ENCODE measurements at regions not wholly inside any gene's neighbourhood (a gene's known extent, or its start where the extent isn't known, plus 50 kb on each side); places are given as distances from the start of the nearest gene placed in this dataset.

DNA sequence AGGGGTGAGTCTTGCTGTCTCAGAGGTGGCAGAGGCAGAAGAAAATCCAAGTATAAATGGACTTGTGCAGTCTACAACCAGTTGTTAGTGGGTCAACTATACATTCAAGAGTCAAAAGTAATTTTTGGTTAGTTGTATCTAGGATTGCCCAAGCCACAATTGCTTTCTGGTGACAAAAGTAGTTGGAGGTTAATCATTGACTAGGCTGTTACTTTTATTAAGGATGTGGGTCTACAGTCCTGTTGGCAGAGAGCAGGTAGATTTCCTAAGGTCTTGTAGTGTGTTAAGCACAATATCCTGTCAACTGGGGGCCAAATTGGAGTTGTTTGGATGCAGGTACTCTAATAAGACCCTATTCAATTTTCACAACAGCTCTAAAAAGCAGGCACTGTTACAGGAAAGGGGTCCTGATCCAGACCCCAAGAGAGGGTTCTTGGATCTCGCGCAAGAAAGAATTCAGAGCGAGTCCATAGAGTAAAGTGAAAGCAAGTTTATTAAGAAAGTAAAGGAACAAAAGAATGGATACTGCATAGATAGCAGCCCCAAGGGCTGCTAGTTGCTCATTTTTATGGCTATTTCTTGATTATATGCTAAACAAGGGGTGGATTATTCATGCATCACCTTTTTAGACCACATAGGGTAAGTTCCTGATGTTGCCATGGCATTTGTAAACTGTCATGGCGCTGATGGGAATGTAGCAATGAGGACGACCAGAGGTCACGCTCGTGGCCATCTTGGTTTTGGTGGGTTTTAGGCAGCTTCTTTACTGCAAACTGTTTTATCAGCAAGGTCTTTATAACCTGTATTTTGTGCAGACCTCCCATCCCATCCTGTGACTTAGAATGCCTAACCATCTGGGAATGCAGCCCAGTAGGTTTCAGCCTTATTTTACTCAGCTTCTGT lies 232.6 kb upstream of the SRRM4 start:
- DNase-seq (ENCODE audit: low spot score) (no peak), ATAC-seq (no peak)
- CTCF ChIA-PET, result no interaction called here
- POLR2A ChIA-PET, result no interaction called here
- peaks cover 21% of the 10 kb centered on the region for H3K4me1 Mint-ChIP-seq
- TF ChIP-seq ZNF263 (CRISPR knock-in tag; IDR thresholded peaks at IDR 0.05; ENCODE audit: low read depth) (no peak), SMAD4 (CRISPR knock-in tag; IDR thresholded peaks at IDR 0.05) (no peak), RELA (CRISPR knock-in tag; IDR thresholded peaks at IDR 0.05; ENCODE audit: borderline replicate concordance) (no peak), PRRX2 (CRISPR knock-in tag; IDR thresholded peaks at IDR 0.05) (no peak), ARID4B (CRISPR knock-in tag; IDR thresholded peaks at IDR 0.05; ENCODE audit: borderline replicate concordance) (no peak), MXD4 (CRISPR knock-in tag; IDR thresholded peaks at IDR 0.05; ENCODE audit: borderline replicate concordance) (no peak), ESRRA (CRISPR knock-in tag; IDR thresholded peaks at IDR 0.05; ENCODE audit: borderline replicate concordance) (no peak), ZNF423 (CRISPR knock-in tag; IDR thresholded peaks at IDR 0.05) (no peak), ATF1 (CRISPR knock-in tag; IDR thresholded peaks at IDR 0.05) (no peak)
- TF ChIP-seq, protein P1, sequence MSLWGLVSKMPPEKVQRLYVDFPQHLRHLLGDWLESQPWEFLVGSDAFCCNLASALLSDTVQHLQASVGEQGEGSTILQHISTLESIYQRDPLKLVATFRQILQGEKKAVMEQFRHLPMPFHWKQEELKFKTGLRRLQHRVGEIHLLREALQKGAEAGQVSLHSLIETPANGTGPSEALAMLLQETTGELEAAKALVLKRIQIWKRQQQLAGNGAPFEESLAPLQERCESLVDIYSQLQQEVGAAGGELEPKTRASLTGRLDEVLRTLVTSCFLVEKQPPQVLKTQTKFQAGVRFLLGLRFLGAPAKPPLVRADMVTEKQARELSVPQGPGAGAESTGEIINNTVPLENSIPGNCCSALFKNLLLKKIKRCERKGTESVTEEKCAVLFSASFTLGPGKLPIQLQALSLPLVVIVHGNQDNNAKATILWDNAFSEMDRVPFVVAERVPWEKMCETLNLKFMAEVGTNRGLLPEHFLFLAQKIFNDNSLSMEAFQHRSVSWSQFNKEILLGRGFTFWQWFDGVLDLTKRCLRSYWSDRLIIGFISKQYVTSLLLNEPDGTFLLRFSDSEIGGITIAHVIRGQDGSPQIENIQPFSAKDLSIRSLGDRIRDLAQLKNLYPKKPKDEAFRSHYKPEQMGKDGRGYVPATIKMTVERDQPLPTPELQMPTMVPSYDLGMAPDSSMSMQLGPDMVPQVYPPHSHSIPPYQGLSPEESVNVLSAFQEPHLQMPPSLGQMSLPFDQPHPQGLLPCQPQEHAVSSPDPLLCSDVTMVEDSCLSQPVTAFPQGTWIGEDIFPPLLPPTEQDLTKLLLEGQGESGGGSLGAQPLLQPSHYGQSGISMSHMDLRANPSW (CRISPR knock-in tag; conservative IDR thresholded peaks at IDR 0.05; ENCODE audit: low read depth), result no peak
- no peaks in the 10 kb centered on the region for H3K36me3 Mint-ChIP-seq
- H3K27ac Mint-ChIP-seq, result no peak overlapping the region
- H3K27me3 Mint-ChIP-seq (ENCODE audit: low read depth), result no peaks in the 10 kb centered on the region; the same call in 1 of the 2 replicates
- no peak overlapping the region for H3K4me3 Mint-ChIP-seq
- H3K9me3 Mint-ChIP-seq, result peaks cover 17% of the 10 kb centered on the region

DNA sequence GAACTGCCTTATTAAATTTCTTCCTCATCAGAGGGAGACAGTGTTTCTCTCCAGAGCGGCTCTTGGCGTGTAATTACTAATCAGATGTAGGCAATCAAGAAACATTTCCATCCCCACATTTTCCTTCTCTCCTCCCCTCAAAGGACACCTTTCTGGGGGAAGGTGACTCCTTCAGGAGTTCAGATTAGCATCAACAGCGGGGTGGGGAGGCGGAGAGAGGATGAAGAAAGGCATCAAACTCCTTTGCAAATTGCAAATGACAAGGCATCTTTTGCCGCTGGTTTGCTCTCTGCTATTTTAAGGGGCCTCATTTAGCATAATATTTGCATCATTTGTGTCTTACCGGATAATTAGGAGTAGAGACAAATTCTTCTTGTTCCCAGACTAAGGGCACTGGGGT lies 231.7 kb upstream of the SRRM4 start:
- ChIA-PET POLR2A (no interaction called here), CTCF (no interaction called here)
- ATAC-seq, result no peak
- peaks cover 21% of the 10 kb centered on the region for H3K4me1 Mint-ChIP-seq
- DNase-seq (ENCODE audit: low spot score), result no peak
- H3K36me3 Mint-ChIP-seq, result no peaks in the 10 kb centered on the region
- peaks cover 17% of the 10 kb centered on the region for H3K9me3 Mint-ChIP-seq
- H3K27me3 Mint-ChIP-seq (ENCODE audit: low read depth), result no peaks in the 10 kb centered on the region; the same call in 1 of the 2 replicates
- no peak overlapping the region for H3K4me3 Mint-ChIP-seq
- no peak overlapping the region for H3K27ac Mint-ChIP-seq
- TF ChIP-seq TEAD1 (CRISPR knock-in tag; IDR thresholded peaks at IDR 0.05) (no peak), ZNF317 (CRISPR knock-in tag; IDR thresholded peaks at IDR 0.05; ENCODE audit: borderline replicate concordance, low read depth) (no peak), SMAD4 (CRISPR knock-in tag; IDR thresholded peaks at IDR 0.05) (no peak), NR2C2 (CRISPR knock-in tag; IDR thresholded peaks at IDR 0.05) (no peak), TP53 (CRISPR knock-in tag; IDR thresholded peaks at IDR 0.05) (no peak), ZNF425 (CRISPR knock-in tag; conservative IDR thresholded peaks at IDR 0.05) (no peak)
- TF ChIP-seq, protein P2, sequence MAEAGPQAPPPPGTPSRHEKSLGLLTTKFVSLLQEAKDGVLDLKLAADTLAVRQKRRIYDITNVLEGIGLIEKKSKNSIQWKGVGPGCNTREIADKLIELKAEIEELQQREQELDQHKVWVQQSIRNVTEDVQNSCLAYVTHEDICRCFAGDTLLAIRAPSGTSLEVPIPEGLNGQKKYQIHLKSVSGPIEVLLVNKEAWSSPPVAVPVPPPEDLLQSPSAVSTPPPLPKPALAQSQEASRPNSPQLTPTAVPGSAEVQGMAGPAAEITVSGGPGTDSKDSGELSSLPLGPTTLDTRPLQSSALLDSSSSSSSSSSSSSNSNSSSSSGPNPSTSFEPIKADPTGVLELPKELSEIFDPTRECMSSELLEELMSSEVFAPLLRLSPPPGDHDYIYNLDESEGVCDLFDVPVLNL (CRISPR knock-in tag; IDR thresholded peaks at IDR 0.05; ENCODE audit: borderline replicate concordance, low read depth), result no peak
- TF ChIP-seq, protein P3, sequence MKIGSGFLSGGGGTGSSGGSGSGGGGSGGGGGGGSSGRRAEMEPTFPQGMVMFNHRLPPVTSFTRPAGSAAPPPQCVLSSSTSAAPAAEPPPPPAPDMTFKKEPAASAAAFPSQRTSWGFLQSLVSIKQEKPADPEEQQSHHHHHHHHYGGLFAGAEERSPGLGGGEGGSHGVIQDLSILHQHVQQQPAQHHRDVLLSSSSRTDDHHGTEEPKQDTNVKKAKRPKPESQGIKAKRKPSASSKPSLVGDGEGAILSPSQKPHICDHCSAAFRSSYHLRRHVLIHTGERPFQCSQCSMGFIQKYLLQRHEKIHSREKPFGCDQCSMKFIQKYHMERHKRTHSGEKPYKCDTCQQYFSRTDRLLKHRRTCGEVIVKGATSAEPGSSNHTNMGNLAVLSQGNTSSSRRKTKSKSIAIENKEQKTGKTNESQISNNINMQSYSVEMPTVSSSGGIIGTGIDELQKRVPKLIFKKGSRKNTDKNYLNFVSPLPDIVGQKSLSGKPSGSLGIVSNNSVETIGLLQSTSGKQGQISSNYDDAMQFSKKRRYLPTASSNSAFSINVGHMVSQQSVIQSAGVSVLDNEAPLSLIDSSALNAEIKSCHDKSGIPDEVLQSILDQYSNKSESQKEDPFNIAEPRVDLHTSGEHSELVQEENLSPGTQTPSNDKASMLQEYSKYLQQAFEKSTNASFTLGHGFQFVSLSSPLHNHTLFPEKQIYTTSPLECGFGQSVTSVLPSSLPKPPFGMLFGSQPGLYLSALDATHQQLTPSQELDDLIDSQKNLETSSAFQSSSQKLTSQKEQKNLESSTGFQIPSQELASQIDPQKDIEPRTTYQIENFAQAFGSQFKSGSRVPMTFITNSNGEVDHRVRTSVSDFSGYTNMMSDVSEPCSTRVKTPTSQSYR (CRISPR knock-in tag; IDR thresholded peaks at IDR 0.05), result no peak
- TF ChIP-seq, protein P1 (CRISPR knock-in tag; conservative IDR thresholded peaks at IDR 0.05; ENCODE audit: low read depth), result no peak
